RCC 7860 (cell line): ENCODE measurements at regions not wholly inside any gene's neighbourhood (a gene's known extent, or its start where the extent isn't known, plus 50 kb on each side); places are given as distances from the start of the nearest gene placed in this dataset.
A peak's percentile ranks its signal among the peaks of the same experiment; 100 is the strongest.
"Not testable (repeated sequence)": the region's sequence is repeated elsewhere in the genome, so short reads cannot be mapped to it uniquely, and the experiment has no call there.

Source experiments
- DNase-seq: peaks from one replicate; pipeline ENCODE4 v3.0.0-alpha.2; 2015; ENCODE audit warnings: low spot score
- FAIRE-seq: peaks from 2 replicates; lab custom pipeline; 2012; peaks lifted over from hg19 to GRCh38; lab: Jason Lieb, UNC

DNA sequence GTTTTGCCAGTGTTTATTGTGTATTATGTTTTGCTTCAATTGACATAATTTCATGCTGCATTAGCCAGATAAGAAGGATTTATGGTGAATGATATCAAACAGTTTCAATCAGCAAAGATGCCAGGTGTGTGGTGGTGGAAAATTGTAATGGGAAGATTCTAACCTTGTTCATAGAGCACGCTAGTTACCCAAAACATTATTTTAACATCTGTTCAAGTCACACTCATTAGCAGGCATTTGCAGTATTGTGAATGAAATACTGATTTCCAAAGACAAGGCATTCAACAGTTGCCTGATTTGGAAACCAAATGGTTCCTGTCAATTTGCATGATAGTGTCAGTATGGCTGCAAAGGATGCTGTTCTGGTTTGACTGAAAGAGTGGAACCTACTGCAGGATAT, 129.7 kb downstream of the EPC1 start:
- FAIRE-seq (no peak), DNase-seq (no peak)

DNA sequence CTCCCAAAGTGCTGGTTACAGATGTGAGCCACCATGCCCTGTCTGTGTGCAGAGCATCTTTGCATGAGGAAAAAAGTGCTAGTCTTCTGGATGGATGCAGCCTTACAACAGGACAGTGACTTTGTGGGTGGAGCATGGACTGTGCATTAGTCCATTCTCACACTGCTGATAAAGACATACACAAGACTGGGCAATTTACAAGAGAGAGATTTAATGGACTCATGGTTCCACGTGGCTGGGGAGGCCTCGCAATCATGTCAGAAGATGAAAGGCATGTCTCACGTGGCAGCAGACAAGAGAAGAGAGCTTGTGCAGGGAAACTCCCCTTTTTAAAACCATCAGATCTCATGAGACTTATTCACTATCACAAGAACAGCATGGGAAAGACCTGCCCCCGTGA, 133.1 kb downstream of the EPC1 start:
- DNase-seq, FAIRE-seq: not testable (repeated sequence)

DNA sequence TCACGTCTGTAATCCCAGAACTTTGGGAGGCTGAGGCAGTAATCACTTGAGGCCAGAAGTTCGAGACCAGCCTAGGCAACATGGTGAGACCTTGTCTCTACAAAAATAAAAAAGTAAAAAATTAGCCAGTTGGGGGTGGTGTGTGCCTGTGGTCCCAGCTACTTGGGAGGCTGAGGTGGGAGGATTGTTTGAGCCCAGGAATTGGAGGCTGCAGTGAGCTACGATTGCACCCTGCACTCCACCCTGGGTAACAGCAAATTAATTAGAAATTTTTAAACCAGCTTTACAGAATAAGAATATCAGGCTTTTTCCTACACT, 136.0 kb downstream of the EPC1 start:
- FAIRE-seq: no peak
- DNase-seq: no peak

DNA sequence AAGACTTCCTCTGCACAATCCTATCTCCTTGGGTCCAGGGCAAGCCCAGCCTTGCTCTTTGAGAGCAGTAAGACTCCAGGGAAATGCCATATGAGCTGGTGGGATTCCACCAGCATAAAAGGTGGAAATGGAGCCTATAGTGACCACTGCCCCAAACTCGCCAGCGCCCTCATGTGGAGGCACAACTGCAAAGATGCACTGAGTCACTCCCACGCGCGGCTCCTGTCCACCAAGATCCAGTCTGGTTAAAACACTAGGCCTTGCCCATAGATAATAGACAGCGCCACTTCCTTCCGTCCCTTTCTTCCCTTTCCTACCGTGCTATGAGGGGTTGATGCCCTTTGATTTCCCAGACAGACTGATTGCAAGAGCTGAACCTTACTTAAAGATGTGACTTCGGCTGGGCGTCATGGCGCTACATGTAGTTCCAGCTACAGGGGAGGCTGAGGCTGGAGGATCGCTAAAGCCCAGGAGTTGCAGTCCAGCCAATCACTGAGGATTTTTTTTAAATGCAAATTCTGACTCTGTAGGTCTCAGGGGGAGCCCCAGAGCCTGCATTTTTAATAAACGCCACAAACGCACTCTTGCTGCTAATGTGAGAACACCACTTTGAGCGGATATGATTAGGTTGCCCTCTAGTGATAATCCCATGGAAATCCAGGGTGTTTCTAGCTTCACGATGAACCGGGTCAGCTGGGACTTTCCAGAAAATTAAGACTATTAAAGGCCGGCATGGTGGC, 136.5 kb downstream of the EPC1 start:
- peak; percentile 22 for DNase-seq
- no peak for FAIRE-seq

DNA sequence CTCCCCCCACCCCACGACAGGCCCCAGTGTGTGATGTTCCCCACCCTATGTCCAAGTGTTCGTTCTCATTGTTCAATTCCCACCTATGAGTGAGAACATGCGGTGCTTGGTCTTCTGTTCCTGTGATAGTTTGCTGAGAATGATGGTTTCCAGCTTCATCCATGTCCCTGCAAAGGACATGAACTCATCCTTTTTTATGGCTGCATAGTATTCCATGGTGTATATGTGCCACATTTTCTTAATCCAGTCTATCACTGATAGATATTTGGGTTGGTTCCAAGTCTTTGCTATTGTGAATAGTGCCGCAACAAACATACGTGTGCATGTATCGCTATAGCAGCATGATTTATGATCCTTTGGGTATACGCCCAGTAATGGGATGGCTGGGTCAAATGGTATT, 139.0 kb downstream of the EPC1 start:
- FAIRE-seq, DNase-seq: not testable (repeated sequence)

DNA sequence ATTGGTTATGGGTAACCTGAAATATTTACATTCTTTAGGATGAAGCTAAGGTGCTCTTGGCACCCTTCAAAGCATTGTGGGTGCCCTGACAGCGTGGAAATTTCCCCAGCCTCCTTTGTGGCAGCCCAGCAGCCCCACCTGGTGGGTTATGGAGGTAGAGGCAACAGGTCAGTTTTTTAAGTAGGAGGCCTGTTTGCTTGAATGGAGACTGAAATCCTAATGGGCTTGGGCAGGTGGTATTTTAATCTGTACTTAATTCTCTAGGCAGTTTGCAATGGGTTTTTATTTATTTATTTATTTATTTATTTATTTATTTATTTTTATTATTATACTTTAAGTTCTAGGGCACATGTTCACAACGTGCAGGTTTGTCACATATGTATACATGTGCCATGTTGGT, 139.4 kb downstream of the EPC1 start:
- FAIRE-seq (no peak), DNase-seq (no peak)

DNA sequence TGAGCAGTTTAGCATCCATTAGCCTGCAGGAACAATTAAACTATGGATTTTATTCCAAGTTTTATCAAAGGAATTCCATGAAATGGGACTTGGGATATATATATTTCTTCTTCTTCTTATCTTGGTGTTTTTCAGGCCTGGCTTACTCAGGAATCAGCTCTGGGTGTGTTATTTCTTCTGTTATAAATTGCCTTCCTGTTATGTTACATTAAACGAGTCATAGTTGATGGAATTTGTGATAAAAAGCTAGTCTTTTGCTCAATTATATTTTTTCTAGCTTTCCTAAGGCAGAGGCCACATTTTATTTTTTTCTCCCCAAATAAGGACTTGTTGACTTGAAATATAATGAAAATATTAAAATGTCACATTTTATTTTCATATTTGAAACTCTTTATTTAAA, 141.3 kb downstream of the EPC1 start:
- no peak for FAIRE-seq
- no peak for DNase-seq

DNA sequence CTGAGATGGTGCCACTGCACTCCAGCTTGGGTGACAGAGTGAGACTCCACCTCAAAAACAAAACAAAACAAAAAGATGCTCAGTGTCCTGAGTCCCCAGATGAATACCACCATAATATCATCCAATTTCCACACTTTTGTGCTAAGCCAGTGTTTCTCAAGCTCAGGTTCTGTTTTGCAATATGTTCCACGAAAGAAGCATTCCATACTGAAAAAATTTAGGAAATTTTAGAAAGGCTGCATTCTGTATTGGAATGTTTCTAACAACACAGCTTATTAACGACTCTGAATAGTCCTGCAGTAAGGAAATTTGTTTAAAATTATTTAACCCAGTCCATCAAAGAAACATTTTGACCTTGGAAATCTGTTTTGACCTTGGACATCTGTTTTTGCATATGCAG, 142.4 kb downstream of the EPC1 start:
- no peak for DNase-seq
- no peak for FAIRE-seq

DNA sequence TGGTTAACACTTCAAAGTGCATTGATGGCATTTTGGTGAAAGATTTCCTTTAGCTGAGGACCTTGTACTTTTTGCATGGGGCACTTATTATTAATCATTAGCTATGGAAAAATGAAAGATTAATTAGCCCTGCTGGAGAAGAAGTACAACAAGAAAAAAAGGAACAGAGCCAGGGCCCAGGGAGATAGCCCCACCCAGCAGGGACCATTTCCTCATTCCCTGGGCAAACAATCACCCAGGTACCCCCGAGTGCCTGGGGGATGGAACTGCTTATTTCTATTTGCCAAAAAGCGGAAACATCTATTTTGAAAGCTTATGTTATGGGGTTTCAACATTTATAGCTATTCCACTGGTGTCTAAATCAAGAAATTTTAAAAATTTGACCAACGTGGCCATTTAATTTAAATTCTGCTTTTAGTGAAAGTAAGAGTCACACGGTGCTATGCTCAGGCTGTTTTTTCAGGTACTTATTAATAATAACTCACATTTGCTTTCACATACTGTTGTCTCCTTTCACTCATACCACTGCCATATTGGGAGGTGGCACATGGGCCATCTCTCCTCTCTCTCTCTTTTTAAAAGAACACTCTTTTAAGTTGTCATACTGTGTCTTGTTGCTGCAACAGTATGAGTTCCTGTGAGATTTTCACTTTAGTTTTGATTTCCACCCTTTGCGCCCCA, 143.6 kb upstream of the KIF5B start:
- no peak for DNase-seq
- FAIRE-seq: no peak

DNA sequence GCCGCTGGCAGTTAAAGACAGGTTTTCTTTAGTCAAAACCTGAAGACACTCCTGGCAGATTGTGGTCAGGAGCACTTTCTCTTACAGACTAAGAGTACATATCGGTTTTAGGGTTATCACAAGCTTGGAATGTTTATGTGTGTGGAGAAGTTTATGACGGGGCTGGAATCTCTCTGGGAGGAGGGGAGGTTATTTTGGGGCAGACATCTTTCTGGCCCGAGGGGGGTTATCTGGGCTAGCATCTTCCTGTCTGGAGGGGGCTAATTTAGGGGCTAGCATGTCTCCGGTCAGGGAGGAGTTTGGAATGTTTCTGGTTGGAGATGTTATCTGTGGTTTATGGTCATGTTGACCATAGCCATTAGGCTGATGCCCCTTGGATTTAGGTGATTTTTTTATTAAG, 141.2 kb upstream of the KIF5B start:
- FAIRE-seq (no peak), DNase-seq (no peak)

DNA sequence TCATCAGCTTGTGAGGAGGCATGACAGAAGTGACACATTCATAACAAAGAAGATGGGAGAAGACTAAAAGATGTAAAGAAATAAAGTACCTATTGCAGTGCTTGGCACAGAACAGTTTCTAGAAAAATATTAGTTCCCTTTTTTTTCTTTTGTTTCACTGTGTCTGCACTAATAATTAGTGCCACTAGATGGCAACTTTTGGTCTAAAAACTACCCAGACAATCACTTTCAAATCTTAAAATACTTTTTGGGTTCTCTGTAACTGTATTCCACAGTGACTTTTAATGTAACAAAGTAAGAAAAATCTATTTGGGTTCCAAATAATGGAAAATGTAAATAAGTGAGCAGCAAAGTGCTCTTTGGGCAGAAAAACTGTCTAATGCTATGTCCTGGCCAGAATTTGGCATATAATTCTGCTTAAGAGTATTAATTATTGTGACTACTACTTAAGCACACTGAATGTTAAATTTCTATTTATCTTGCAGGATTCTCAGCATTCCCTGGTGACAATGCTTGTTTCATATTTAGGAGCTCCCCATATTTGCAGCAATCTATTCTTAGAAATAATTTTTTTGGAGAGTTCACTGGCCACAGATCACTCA, 134.8 kb upstream of the KIF5B start:
- FAIRE-seq: peak; percentile 83
- DNase-seq: peak; percentile 29

DNA sequence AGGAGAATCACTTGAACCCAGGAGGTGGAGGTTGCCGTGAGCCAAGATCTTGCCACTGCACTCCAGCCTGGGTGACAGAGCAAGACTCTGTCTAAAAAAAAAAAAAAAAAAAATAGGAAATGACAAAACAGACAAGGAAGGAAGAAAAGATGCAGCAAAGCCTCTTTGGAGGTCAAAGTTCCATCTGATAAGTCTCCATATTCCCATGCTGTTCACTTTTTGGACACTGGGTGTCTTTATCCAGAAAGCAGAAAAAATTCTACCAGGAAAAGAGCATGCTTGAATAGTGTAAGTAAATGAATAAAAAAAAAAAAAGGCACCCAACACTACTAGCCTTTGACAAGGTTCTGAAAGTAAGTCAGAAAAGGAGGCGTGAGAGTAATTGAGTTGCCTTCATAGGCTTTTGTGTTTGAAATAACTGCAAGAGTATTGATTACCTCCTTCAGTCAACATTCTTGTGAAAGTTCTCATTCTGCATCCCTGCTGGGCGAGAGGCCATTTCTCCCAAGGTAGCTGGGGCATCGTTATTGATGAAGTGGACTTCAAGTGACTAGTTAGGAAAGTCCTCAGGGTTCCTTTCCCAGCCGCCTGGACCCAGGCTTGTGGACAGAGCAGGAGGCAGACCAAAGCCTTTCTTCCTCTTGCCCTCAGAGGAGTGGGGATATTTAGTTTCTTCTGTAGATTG, 133.3 kb upstream of the KIF5B start:
- DNase-seq (no peak), FAIRE-seq (no peak)

DNA sequence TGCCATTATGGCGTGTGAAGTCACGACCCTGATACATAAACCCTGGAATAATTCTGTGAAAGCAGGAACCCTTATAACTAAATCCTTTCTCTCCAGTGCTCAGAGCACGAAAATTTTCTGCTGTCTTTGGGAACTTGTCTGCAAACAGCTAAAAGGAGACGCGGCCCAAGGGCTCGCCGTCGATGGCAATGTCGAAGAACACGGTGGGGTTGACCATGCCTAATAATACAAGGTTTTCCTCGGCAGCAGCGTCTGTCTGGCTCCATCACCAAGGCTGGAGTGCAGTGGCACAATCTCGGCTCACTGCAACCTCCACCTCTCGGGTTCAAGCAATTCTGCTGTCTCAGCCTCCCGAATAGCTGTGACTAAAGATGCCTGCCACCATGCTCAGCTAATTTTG, 132.4 kb upstream of the KIF5B start:
- not testable (repeated sequence) for FAIRE-seq

DNA sequence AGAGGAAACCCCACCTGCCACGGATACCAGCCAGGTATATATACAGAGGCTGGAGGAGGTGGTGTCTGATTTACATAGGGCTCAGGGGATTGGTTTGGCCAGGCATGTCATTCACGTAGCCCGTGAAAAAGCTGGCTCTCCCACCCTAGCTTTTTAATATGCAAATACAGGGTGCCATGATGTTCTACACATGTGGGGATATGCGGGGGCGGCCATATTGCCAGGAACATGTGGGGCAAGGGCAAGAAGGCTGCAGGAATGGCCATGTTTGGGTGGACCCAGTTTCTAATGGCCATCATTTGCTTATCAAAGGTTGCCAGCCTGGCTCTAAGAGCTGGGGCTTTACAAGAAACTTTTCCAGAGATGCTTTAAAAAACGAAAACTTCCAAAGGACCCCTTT, 131.5 kb upstream of the KIF5B start:
- FAIRE-seq (no peak), DNase-seq (no peak)

More for the DNA sequence above, 132.4 kb upstream of the KIF5B start:
- DNase-seq: not testable (repeated sequence)

DNA sequence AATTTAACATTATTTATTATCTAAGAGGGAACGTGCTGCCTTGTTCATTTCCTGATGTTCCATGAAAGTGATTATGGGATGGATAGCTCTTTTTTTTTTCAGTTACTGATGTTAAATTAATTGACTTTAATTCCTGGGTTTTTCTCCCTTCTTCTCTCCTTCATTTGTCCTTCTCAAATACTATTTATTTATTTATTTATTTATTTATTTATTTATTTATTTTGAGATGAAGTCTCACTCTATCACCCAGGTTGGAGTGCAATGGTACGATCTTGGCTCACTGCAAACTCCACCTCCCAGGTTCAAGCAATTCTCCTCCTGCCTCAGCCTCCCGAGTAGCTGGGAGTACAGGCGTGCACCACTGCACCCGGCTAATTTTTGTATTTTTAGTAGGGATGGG, 127.4 kb upstream of the KIF5B start:
- DNase-seq, FAIRE-seq: not testable (repeated sequence)

DNA sequence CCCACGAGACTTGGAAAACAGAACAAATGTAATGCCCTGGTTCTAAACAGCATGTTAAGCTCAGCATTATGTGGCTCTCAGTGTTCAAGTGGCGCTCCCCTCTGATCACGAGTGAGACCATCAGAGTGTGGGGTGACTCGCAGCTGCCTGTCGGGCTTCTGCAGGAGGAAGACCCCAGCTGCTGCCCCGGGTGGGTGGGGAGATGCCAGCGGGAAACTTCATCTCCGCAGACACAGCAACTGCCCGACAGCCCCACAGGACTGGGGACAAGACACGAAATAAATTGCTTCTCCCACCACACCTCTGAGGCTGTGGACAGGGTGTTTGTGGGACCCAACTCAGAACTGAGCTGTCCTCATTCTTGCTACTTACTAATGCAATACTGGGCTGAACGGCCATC, 126.3 kb upstream of the KIF5B start:
- DNase-seq: no peak
- FAIRE-seq: no peak

DNA sequence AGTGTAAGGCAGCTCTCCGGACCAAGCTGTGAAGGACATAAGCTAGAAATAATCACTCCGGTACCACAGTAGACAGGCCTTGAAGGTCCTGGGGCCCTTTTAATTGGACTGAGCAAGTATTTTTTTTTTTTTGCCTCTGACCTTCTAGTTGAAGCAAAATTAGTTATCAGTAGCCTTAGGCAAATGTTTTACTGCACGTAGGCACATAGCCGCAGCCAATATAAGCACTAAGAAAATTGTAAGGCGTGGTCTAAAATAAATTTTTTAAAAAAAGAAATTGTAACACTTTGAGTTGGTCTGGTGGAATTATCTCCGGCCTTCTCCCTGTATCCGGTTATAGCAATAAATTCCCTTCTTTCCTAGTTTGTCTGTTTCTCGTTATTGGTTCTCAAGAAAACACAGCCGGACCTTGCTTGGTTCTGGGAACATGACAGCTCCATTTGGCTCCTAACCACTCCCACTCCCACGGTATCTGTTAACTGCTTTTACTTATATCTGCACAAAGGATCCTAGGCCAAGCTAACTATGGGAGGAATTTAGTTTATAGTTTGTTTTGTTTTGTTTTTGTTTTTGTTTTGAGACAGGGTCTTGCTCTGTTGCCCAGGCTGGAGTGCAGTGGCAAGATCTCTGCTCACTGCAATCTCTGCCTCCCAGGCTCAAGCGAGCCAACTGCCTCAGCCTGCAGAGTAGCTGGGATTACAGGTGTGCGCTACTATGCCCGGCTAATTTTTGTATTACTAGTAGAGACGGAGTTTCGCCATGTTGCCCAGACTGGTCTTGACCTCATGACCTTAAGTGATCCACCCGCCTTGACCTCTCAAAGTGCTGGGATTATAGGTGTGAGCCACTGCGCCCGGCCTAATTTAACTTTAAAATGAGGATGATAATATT, 124.4 kb upstream of the KIF5B start:
- no peak for DNase-seq

DNA sequence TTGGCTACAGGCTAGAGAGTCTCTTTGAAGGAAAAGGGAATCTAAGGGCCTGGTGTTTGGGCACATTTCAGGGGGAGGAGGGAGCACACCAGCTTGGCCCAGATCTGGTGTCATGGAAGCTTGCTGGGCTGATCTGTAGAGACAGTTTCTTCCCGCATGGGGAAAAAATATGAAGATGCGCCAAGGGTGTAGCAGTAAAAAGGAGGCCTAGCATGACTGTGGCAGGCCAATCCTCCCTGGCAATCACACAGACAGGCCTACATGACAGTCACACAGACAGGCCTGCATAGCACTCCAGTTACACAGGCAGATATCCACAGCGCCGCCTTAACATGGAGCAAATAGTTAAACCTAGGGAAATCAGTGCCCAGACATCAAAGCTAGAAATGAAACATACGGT, 123.6 kb upstream of the KIF5B start:
- DNase-seq: no peak
- no peak for FAIRE-seq

More for the DNA sequence above, 124.4 kb upstream of the KIF5B start:
- no peak for FAIRE-seq

DNA sequence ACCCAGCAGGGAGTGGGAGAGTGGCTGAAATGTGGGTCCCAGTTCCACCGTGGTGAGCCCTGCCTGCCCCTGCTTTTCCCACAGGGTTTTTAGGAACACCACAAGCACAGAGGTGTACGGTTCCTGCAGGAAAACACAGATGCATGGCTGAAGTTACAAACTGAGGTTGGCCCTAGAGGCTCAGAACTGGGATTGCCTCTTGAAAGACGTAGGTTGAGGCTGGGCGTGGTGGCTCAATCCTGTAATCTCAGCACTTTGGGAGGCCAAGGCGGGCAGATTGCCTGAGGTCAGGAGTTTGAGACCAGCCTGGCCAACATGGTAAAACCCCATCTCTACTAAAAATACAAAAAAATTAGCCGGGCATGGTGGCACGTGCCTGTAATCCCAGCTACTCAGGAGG, 121.4 kb upstream of the KIF5B start:
- DNase-seq, FAIRE-seq: not testable (repeated sequence)

DNA sequence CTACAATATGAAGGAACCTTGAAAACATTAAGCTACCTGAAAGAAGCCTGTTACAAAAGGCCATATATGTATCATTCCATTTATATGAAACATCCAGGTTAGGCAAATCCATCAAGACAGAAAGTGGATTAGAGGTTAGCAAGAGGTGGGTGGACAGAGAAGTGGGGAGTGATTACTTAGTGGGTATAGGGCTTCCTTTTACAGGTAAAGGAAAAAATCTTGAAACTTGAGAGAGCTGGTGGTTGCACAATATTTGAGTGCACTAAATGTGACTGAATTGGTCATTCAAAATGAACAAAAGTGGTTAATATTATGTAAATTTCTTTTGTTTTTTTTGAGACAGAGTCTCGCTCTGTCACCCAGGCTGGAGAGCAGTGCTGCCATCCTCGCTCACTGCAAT, 119.4 kb upstream of the KIF5B start:
- DNase-seq (no peak), FAIRE-seq (no peak)
